Astrocyte (in vitro differentiated cells and primary cell): ENCODE measurements at regions not wholly inside any gene's neighbourhood (a gene's known extent, or its start where the extent isn't known, plus 50 kb on each side); places are given as distances from the start of the nearest gene placed in this dataset.

Source experiments
- EZH2 ChIP-seq: IDR thresholded peaks from 2 replicates; pipeline ENCODE4 v1.6.1; 2012; ENCODE audit warnings: mild to moderate bottlenecking, low read length, inconsistent platforms; ENCODE audit not compliant: insufficient read depth
- TF ChIP-seq, protein P1 (sequence below): IDR thresholded peaks from 2 replicates; pipeline ENCODE4 v1.5.1; 2011; ENCODE audit warnings: low read depth, mild to moderate bottlenecking, inconsistent platforms, low read length, moderate library complexity; ENCODE audit not compliant: insufficient read depth

DNA sequence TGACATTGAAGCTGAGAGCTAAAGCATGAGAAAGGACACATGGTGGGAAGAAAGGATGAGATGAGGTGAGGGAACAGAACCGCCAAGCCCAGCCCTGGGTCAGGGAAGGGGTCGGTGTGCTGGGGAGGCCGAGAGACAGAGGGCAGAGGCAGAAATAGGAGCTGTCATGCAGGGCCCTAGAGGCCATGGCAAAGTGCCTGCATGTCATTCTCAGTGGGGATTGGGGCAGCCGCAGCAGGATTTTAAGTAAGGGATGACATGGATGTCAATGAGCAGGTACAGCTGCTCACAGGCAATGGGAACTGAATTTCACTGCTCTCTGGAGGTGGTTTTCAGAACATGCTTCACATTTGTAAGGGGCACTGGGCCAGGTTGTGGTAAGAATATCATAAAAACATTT, 227.4 kb downstream of the RAB11FIP2 start:
- TF ChIP-seq, protein P1, sequence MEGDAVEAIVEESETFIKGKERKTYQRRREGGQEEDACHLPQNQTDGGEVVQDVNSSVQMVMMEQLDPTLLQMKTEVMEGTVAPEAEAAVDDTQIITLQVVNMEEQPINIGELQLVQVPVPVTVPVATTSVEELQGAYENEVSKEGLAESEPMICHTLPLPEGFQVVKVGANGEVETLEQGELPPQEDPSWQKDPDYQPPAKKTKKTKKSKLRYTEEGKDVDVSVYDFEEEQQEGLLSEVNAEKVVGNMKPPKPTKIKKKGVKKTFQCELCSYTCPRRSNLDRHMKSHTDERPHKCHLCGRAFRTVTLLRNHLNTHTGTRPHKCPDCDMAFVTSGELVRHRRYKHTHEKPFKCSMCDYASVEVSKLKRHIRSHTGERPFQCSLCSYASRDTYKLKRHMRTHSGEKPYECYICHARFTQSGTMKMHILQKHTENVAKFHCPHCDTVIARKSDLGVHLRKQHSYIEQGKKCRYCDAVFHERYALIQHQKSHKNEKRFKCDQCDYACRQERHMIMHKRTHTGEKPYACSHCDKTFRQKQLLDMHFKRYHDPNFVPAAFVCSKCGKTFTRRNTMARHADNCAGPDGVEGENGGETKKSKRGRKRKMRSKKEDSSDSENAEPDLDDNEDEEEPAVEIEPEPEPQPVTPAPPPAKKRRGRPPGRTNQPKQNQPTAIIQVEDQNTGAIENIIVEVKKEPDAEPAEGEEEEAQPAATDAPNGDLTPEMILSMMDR, result no peak
- TF ChIP-seq EZH2, result no peak
